SJSA1 (cell line): ENCODE measurements at regions not wholly inside any gene's neighbourhood (a gene's known extent, or its start where the extent isn't known, plus 50 kb on each side); places are given as distances from the start of the nearest gene placed in this dataset.

ENCODE experiments used
- DNase-seq, 2 experiments: peaks; one replicate each; pipeline ENCODE4 v3.0.0-alpha.2; 2015 to 2020; ENCODE audit warnings: low spot score in 2 of 2, low read depth in 1 of 2
- H3K27ac ChIP-seq: fragments of 250-450 bp; sonication (Bioruptor Pico); 2 replicates; pipeline ENCODE4 v1.5.1; 2020; ENCODE audit warnings: mild to moderate bottlenecking, moderate library complexity
- H3K27me3 ChIP-seq: fragments of 250-450 bp; sonication (Bioruptor Pico); replicated peaks from 2 replicates; pipeline ENCODE4 v1.5.1; 2020; ENCODE audit warnings: mild to moderate bottlenecking, moderate library complexity
- H3K36me3 ChIP-seq: fragments of 250-450 bp; sonication (Bioruptor Pico); 2 replicates; pipeline ENCODE4 v1.5.1; 2020; ENCODE audit warnings: mild to moderate bottlenecking
- H3K4me1 ChIP-seq: fragments of 250-450 bp; sonication (Bioruptor Pico); replicated peaks from 2 replicates; pipeline ENCODE4 v1.6.1; 2021; ENCODE audit warnings: mild to moderate bottlenecking
- H3K4me3 ChIP-seq: fragments of 250-450 bp; sonication (Bioruptor Pico); 2 replicates; pipeline ENCODE4 v1.5.1; 2020; ENCODE audit warnings: mild to moderate bottlenecking
- H3K9me3 ChIP-seq: fragments of 250-450 bp; sonication (Bioruptor Pico); replicated peaks from 2 replicates; pipeline ENCODE4 v1.5.1; 2020; ENCODE audit warnings: mild to moderate bottlenecking

DNA sequence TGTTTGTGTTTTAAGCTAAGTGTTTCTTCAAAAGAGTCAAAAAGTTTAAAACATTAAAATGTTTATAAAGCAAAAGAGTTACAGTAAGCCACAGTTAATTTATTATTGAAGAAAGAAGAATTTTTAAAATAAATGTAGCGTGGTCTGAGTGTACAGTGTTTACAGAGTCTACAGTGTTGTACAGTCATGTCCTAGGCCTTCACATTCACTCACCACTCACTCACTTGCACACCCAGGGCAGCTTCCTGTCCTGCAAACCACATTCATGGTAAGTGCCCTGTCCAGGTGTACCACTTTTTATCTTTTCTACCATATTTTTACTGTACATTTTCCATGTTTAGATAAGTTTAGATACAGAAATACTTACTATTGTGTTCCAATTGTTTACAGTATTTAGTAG is 239.7 kb upstream of the AGA start:
- no peak overlapping the region for H3K4me3 ChIP-seq
- no peaks in the 10 kb centered on the region for H3K27me3 ChIP-seq
- H3K9me3 ChIP-seq, result no peaks in the 10 kb centered on the region
- no peaks in the 10 kb centered on the region for H3K4me1 ChIP-seq
- no peaks in the 10 kb centered on the region for H3K36me3 ChIP-seq
- H3K27ac ChIP-seq, result no peak overlapping the region
- no peak for DNase-seq

DNA sequence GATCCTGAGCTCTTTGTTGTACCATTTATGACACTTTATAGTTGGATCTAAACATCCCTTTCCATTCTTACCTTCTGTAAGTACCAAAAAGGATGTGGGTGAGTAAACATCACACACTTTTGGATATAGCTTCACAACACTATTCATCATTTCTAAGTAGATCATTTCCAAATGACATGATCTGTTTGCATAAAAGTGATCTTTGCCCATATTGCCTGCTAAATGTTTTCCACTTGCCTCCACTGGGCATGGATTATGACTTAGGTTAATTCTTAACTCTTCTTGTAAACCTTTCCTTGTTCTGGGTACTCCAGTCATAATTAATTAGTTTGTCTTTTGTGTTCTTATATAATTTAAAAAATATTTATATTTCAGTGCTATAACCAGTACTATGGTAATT is 244.9 kb upstream of the AGA start:
- Histone ChIP-seq H3K36me3 (no peaks in the 10 kb centered on the region), H3K4me1 (no peaks in the 10 kb centered on the region), H3K4me3 (no peak overlapping the region), H3K9me3 (no peaks in the 10 kb centered on the region), H3K27me3 (no peaks in the 10 kb centered on the region), H3K27ac (no peak overlapping the region)
- DNase-seq, result no peak

DNA sequence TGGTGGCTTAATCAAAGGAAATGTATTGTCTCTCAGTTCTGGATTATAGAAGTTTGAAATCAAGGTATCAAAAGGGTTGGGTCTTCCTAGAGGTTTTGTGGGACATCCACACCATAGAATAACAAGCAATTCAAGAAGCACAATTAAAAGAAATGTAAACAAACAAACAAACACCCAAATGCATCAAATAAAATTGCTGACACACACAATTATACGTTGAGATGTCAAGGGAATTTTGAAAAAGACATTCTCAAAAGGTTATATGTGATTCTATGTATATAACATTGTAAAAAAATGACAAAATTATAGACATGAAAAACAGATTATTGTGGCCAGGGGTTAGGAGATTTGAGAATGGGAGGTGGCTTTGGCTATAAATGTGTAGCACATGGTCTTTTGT is 250.7 kb upstream of the AGA start:
- Histone ChIP-seq H3K27ac (no peak overlapping the region), H3K4me3 (no peak overlapping the region), H3K27me3 (no peaks in the 10 kb centered on the region), H3K4me1 (no peaks in the 10 kb centered on the region), H3K9me3 (no peaks in the 10 kb centered on the region), H3K36me3 (no peaks in the 10 kb centered on the region)
- no peak for DNase-seq

DNA sequence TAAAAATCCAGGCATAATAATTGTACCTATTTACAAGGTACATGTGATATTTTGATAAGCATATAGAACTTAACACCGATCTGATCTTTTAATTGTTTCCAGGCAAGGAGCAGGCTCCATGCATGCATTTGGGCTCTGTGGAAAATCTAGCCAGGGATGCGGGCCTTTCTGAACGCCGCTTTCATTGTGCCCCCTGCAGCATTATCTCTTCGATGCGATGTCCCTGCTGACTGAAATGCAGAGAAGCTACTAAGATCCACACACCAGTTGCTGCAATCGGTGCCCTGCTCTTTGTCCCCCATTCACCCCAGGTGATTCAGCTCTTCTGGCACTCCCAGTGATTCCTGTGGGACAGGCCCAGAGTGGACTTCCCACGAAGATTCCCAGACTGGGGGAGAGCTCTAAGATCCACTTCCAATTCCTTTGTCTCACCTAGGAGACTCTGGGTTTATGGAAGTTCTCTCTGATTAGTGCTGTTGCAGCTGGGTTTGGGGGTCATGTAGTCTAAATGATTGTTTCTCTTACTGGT is 254.3 kb upstream of the AGA start:
- Histone ChIP-seq H3K4me3 (no peak overlapping the region), H3K27me3 (no peaks in the 10 kb centered on the region), H3K27ac (no peak overlapping the region), H3K9me3 (no peaks in the 10 kb centered on the region), H3K36me3 (no peaks in the 10 kb centered on the region), H3K4me1 (no peaks in the 10 kb centered on the region)
- DNase-seq, result no peak

DNA sequence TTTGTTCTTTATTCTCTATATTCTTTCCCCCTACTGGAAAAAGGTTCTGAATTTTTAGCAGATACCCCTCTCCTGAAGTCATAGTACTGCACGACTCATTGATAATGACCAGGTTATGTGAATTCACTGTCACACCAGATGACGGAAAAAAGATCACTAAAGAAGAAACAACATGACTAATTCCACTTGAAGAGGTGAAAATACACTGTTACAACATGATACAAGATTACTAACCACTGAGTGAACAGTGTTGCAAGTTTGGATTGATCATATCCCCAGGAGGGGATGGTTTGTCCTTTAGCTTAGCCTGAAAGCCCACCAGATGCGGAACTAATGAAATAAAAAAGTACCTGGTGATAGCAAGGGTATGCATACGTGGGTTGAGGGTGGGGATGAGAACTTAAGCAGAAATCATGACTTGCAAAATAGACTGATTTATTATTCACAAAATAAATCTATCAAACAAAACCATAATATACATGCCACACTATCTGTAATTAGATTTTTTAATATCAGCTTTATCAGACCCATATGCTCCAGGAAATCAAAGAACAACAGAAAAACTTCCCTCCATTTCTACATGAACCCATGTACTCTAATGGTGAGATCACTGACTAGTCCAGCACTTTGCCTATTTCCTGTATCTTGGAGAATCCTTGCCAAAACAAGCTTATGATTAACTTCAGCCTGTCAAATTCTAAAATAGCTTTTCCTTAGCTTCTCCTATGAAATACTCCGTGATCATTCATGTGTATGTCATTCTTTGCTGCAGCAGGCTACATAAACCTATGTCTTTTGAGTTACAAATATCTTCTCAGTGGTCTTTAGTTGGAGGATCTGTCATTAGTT is 257.4 kb upstream of the AGA start:
- no peak overlapping the region for H3K27ac ChIP-seq
- H3K4me3 ChIP-seq, result no peak overlapping the region
- no peak for DNase-seq
- H3K27me3 ChIP-seq, result no peaks in the 10 kb centered on the region
- H3K36me3 ChIP-seq, result no peaks in the 10 kb centered on the region
- no peaks in the 10 kb centered on the region for H3K9me3 ChIP-seq
- H3K4me1 ChIP-seq, result no peaks in the 10 kb centered on the region

DNA sequence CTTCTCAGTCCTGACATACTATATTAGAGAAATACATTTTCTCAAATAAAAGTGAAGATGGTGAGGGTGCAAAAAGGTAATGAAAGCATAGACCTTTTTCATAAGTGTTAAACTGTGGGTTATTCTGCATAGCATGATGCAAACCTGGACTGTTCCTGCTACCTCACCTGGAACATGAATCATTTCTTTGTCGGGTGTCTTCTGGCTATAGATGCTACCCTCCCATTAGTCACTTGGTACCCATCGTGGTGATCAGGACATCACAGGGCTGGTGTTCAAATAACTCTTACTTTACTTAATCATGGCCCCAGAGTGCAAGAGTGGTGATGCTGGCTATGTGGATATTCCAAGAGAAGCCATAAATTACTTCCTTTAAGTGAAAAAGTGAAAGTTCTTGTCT is 264.7 kb upstream of the AGA start:
- no peak for DNase-seq
- no peaks in the 10 kb centered on the region for H3K36me3 ChIP-seq
- no peak overlapping the region for H3K4me3 ChIP-seq
- H3K27me3 ChIP-seq, result no peaks in the 10 kb centered on the region
- no peaks in the 10 kb centered on the region for H3K4me1 ChIP-seq
- H3K9me3 ChIP-seq, result no peaks in the 10 kb centered on the region
- H3K27ac ChIP-seq, result no peak overlapping the region

DNA sequence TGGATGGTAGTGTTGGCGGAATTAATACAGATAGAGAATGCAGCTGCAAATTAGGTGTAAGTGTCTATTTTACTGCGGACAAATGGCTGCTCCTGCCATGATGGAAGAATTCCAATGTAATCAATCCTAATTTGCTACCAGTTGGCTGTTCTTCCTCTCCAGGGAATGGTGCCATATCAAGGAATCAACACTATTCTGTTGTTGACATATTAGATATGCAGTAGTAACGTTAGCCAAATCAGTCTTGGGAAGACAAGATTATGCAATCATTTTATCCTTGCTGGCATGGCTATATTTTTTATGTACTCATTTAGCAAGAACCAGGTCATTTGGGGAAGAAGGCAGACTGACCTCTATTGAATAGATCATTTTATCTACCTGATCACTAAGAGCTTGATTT is 271.2 kb upstream of the AGA start:
- Histone ChIP-seq H3K4me3 (no peak overlapping the region), H3K27me3 (no peaks in the 10 kb centered on the region), H3K9me3 (no peaks in the 10 kb centered on the region), H3K36me3 (no peaks in the 10 kb centered on the region), H3K4me1 (no peaks in the 10 kb centered on the region), H3K27ac (no peak overlapping the region)
- no peak for DNase-seq

DNA sequence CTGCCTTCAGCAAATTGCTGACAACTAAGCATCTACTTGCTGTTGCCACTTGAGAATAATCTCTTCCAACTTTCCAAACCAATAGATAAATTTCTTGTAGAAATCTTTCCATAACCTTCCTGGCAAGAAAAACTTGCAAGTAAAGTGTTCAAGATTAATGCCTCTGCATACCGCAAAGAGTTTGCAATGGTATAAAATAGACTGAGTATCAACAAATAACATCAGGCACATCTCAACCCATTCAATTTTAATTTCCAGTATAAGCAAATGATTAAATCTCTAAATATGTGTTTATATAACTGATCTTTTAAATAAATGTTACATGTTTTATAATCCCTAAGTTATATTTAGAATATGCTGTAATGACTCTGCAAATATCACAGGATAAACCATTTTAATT is 275.2 kb upstream of the AGA start:
- no peaks in the 10 kb centered on the region for H3K9me3 ChIP-seq
- no peak overlapping the region for H3K4me3 ChIP-seq
- no peak overlapping the region for H3K27ac ChIP-seq
- DNase-seq, result no peak
- no peaks in the 10 kb centered on the region for H3K4me1 ChIP-seq
- H3K36me3 ChIP-seq, result no peaks in the 10 kb centered on the region
- no peaks in the 10 kb centered on the region for H3K27me3 ChIP-seq

DNA sequence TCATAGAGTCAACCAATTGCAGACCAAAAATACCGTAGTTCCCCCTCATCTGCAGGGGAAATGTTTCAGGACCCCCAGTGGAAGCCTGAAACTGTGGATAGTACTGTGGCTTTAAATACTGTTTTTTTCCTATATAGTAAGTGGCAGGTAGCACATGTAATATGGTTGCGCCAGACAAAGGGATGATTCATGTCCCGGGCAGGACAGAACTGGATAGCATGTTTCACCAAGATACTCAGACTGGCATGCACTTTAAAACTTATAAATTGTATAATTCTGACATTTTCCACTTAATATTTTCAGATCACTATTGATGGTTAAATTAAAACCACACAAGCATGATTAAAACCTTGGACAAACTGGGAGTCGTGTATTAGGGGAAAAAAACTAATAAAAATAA is 276.3 kb upstream of the AGA start:
- H3K4me3 ChIP-seq, result no peak overlapping the region
- no peak for DNase-seq

DNA sequence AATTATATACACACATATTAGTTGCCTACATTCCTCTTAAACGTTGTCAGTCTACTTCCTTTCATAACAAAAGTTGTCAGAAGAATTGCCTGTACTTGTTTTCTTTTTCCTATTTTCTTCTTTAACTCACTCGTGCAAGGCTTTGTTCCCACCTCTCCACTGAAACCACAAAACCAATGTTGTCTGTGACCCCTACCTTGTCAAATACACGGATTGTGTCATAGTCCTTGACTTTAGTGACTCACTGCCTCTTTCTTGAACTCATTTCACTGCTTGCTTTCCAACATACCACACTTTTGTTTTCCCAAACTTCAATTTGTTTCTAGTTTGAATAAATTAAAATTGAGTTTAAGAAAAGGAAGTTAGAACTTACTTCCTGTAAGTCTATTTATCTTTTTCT is 283.9 kb upstream of the AGA start:
- Histone ChIP-seq H3K4me3 (no peak overlapping the region), H3K27me3 (no peaks in the 10 kb centered on the region), H3K4me1 (no peaks in the 10 kb centered on the region), H3K27ac (no peak overlapping the region), H3K36me3 (no peaks in the 10 kb centered on the region), H3K9me3 (no peaks in the 10 kb centered on the region)
- DNase-seq, result no peak

More for the DNA sequence above, 276.3 kb upstream of the AGA start:
- no peaks in the 10 kb centered on the region for H3K27me3 ChIP-seq
- H3K27ac ChIP-seq, result no peak overlapping the region
- H3K9me3 ChIP-seq, result no peaks in the 10 kb centered on the region
- no peaks in the 10 kb centered on the region for H3K36me3 ChIP-seq
- no peaks in the 10 kb centered on the region for H3K4me1 ChIP-seq

DNA sequence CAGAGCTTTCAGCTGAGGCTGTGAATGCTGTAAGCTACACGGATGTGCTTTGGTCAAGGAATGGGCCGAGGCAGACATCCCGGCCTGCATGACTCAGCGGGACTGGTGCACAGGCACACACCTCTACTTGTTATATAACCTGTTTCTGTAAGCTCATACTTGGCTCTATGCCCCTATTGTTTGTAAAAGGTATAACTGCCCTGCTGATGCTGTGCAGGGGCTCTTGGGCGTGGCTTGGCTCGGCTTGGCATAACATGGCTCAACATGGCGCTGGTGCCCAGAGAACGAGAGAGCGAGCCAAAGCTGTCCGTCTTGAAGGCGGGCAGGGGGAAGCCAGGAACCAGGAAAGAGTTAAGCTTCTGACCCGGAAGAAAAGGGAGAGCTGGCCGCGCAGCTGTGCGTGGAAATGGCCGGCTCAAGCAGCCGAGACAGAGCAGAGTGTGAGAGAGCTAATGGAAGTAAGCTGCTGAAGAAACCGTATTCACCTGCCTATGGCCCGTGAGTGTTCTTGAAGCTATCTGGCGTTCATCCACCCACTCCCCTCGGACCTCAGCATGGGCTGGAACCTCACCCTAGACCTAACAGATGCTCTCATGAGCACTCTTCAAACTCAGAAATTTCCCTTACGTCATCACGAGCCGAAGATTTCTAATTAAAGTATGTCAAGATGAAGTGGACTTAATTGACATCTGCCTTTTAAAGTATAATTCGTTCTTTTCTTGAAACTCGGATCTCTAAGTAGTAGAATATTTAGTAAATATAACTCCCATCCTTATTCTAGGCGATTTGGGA is 286.3 kb upstream of the AGA start:
- Histone ChIP-seq H3K27me3 (no peaks in the 10 kb centered on the region), H3K4me3 (no peak overlapping the region), H3K36me3 (no peaks in the 10 kb centered on the region), H3K9me3 (no peaks in the 10 kb centered on the region), H3K4me1 (no peaks in the 10 kb centered on the region), H3K27ac (no peak overlapping the region)
- no peak for DNase-seq

DNA sequence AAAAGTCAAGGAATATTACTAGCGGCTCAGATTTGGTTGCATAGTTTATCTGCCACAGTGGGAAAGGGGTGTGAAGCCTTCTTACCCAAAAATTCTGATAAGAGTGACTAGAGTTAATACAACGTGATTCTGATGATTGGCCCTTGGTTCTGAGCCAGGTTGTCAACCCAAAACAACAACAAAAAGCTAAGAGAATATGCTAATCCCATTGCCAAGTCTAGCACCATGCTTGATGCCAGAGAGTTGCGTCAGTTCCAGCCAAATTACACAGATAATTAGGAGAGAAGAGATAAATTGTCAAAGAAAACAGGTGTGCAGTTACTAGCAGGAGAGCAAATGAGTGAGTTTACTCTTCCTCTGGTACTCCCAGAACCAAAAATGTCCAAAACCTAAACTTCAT is 287.4 kb upstream of the AGA start:
- Histone ChIP-seq H3K9me3 (no peaks in the 10 kb centered on the region), H3K4me3 (no peak overlapping the region), H3K36me3 (no peaks in the 10 kb centered on the region), H3K27ac (no peak overlapping the region), H3K4me1 (no peaks in the 10 kb centered on the region), H3K27me3 (no peaks in the 10 kb centered on the region)
- no peak for DNase-seq

DNA sequence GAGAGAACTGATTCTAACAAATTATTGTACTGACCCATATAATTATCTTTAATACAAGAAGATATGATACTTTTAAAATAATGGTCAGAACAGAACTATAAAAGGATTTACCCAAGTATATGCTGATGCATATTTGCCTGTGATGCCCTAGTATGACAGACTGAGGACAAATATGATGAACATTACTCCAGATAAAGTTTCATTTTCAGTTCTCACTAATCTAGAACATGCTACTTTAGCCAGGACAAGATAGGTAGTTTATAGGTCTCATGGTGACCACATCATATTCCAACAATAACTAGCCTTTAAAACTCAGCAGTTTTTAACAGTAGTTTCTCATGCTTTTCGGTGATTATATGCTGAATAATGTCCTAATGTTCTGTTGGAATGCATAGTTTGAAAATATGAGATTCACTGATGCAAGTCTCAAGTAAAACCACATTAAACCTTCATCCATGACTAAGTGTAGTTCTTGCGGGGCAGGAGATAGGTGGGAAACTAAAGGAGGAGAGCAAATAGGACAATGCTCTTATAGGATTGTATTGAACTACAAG is 295.2 kb upstream of the AGA start:
- no peak for DNase-seq
- Histone ChIP-seq H3K27ac (no peak overlapping the region), H3K4me3 (no peak overlapping the region), H3K36me3 (no peaks in the 10 kb centered on the region), H3K4me1 (no peaks in the 10 kb centered on the region), H3K9me3 (no peaks in the 10 kb centered on the region), H3K27me3 (no peaks in the 10 kb centered on the region)

DNA sequence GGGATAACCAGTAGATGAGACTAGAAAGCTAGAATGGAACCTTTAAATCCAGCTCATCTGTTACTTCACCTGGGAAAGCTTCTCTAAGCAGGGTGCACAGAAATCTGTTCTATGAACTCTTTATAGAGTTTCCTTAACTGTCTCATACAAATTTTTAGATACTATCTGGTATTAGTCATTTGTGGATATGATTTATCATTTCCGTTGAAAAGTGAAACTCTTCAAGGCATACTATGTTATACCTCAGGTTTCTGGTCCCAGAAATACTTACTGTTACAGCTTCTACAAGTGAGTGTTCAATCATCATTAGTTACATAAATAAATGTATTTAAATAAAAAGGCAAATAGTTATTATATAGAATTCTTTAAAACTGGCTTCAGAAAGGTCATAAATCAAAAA is 298.3 kb upstream of the AGA start:
- no peaks in the 10 kb centered on the region for H3K36me3 ChIP-seq
- no peaks in the 10 kb centered on the region for H3K9me3 ChIP-seq
- no peaks in the 10 kb centered on the region for H3K4me1 ChIP-seq
- H3K27me3 ChIP-seq, result no peaks in the 10 kb centered on the region
- no peak overlapping the region for H3K27ac ChIP-seq
- DNase-seq, result no peak
- no peak overlapping the region for H3K4me3 ChIP-seq
